Activated T-cell treated with anti-CD3 and anti-CD28 coated beads, Interleukin-2, amount 50 U/mL, for 4 hours (primary cell): ENCODE measurements at regions not wholly inside any gene's neighbourhood (a gene's known extent, or its start where the extent isn't known, plus 50 kb on each side); places are given as distances from the start of the nearest gene placed in this dataset.

Experiments used
- ATAC-seq, 2 donors: fragments of 200-7000 bp; cut with Tn5 transposase; one replicate each; pipeline ENCODE4 v1.10.0; 2021
- DNase-seq: peaks from one replicate; pipeline ENCODE4 v3.0.0-alpha.2; 2020
- H3K27me3 Mint-ChIP-seq: one replicate; pipeline ENCODE4 v1.8.0; 2021; ENCODE audit warnings: low read depth, mixed read lengths
- H3K36me3 Mint-ChIP-seq: one replicate; pipeline ENCODE4 v1.8.0; 2022; ENCODE audit warnings: mixed read lengths; ENCODE audit not compliant: insufficient read depth
- H3K4me1 Mint-ChIP-seq: one replicate; pipeline ENCODE4 v1.8.0; 2021; ENCODE audit warnings: low read depth, mixed read lengths
- H3K4me3 Mint-ChIP-seq: one replicate; pipeline ENCODE4 v1.8.0; 2021; ENCODE audit warnings: mild to moderate bottlenecking, moderate library complexity, mixed read lengths
- H3K9me3 Mint-ChIP-seq: one replicate; pipeline ENCODE4 v1.8.0; 2021; ENCODE audit warnings: mixed read lengths

DNA sequence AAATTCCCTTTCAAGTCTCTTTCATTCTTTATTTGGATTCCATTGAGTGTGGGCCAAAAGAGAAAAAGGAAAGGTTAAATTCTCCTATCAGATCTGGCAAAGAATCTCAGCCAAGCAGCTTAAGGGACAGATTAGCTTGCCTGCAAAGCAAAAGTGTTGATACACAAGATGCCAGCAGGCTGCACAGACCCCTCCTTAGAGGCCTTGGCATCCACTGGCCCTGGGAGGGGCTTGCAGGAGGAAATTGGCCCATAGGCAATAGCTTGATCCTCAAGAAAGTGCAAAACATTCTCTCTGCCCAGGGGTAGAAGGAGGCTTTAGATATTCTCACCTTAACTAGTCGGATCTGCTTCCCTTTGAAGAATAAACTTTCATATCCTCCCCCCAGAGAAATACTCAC lies 300.4 kb upstream of the CPEB2 start:
- Mint-ChIP-seq H3K4me3 (no peak overlapping the region), H3K36me3 (no peaks in the 10 kb centered on the region), H3K27me3 (no peaks in the 10 kb centered on the region), H3K4me1 (no peaks in the 10 kb centered on the region), H3K9me3 (no peaks in the 10 kb centered on the region)
- no peak for DNase-seq
- no peak for ATAC-seq

- no peaks in the 10 kb centered on the region for H3K4me1 Mint-ChIP-seq
- ATAC-seq (no peak), DNase-seq (no peak)
- no peaks in the 10 kb centered on the region for H3K36me3 Mint-ChIP-seq
- H3K27me3 Mint-ChIP-seq, result peaks cover 10% of the 10 kb centered on the region
- no peak overlapping the region for H3K4me3 Mint-ChIP-seq
- H3K9me3 Mint-ChIP-seq, result no peaks in the 10 kb centered on the region
Measured at GRCh38 chr4:14708574-14708973, 293.7 kb upstream of the CPEB2 start.

GRCh38 chr4:14711259-14711658 lies 291.0 kb upstream of the CPEB2 start:
- H3K9me3 Mint-ChIP-seq, result no peaks in the 10 kb centered on the region
- ATAC-seq (no peak), DNase-seq (no peak)
- H3K4me3 Mint-ChIP-seq, result no peak overlapping the region
- H3K4me1 Mint-ChIP-seq, result no peaks in the 10 kb centered on the region
- H3K36me3 Mint-ChIP-seq, result no peaks in the 10 kb centered on the region
- peaks cover 10% of the 10 kb centered on the region for H3K27me3 Mint-ChIP-seq

DNA sequence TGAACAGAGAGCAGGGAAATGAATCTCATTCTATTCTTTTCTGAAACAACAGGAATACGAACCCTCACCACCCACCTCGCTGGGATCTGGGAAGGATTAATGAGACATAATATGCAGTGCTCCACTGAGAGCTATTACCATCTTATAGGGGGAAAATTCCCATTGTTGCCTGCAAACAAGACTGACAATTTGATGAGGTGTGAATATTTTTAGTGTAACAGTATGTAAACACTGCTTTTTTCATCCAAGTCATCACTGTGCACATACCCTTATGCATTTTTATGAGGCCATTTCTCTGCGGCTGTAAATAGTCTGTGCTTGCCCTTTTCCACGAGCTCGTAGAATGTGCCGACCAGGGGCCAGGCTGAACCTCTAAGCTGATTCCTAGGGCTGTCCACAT lies 285.6 kb upstream of the CPEB2 start:
- Mint-ChIP-seq H3K36me3 (no peaks in the 10 kb centered on the region), H3K4me3 (no peak overlapping the region), H3K9me3 (peaks cover 4% of the 10 kb centered on the region), H3K27me3 (peaks cover 14% of the 10 kb centered on the region), H3K4me1 (no peaks in the 10 kb centered on the region)
- ATAC-seq, result no peak
- DNase-seq, result no peak

DNA sequence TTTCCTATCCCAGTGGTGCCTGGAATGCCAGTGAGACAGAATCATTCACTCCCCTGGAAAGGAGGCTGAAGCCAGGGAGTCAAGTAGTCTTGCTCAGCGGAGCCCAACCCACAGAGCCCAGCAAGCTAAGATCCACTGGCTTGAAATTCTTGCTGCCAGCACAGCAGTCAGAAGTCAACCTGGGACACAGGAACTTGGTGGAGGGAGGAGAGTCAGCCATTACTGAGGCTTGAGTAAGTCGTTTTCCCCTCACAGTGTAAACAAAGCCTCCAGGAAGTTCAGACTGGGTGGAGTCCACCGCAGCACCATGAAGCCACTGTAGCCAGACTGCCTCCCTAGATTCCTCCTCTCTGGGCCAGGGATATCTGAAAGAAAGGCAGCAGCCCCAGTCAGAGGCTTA lies 283.2 kb upstream of the CPEB2 start:
- Mint-ChIP-seq H3K36me3 (no peaks in the 10 kb centered on the region), H3K4me3 (no peak overlapping the region), H3K9me3 (peaks cover 5% of the 10 kb centered on the region), H3K4me1 (no peaks in the 10 kb centered on the region), H3K27me3 (peaks cover 15% of the 10 kb centered on the region)
- no peak for ATAC-seq
- DNase-seq, result no peak

- DNase-seq, result no peak
- H3K27me3 Mint-ChIP-seq, result peaks cover 2% of the 10 kb centered on the region
- peaks cover 3% of the 10 kb centered on the region for H3K9me3 Mint-ChIP-seq
- H3K4me3 Mint-ChIP-seq, result no peak overlapping the region
- ATAC-seq, result no peak
- no peaks in the 10 kb centered on the region for H3K36me3 Mint-ChIP-seq
- no peaks in the 10 kb centered on the region for H3K4me1 Mint-ChIP-seq
Measured at GRCh38 chr4:14726441-14726840, 275.8 kb upstream of the CPEB2 start.

DNA sequence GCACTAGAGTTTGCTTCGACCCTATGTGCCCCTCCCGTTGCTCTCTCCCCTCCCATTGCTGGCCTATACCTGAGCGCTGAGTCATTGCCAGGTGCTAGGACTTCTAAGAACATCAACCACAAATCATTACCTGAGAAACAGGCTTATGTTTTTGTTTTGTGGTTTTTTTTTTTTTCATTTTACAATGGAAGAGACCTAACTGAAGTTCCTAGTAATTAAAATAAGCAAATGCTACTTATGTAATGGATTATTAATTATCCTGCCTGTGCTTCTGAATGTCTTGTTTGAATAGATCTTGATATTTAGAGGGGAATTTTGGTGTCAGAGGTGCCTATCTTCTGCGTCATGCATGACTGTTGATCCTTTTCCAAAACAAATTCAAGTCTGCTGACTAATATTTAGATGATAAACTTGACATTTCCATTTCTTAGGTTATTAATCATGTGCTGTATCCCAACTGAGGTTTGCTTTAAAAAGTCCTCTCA lies 275.4 kb upstream of the CPEB2 start:
- Mint-ChIP-seq H3K27me3 (no peaks in the 10 kb centered on the region), H3K4me1 (no peaks in the 10 kb centered on the region), H3K9me3 (no peaks in the 10 kb centered on the region), H3K36me3 (no peaks in the 10 kb centered on the region), H3K4me3 (no peak overlapping the region)
- DNase-seq (no peak), ATAC-seq (no peak)

- DNase-seq, result no peak
- H3K27me3 Mint-ChIP-seq, result no peaks in the 10 kb centered on the region
- H3K4me3 Mint-ChIP-seq, result no peak overlapping the region
- no peaks in the 10 kb centered on the region for H3K4me1 Mint-ChIP-seq
- no peak for ATAC-seq
- H3K9me3 Mint-ChIP-seq, result peaks cover 7% of the 10 kb centered on the region
- no peaks in the 10 kb centered on the region for H3K36me3 Mint-ChIP-seq
Measured at GRCh38 chr4:14729282-14730000, 272.8 kb upstream of the CPEB2 start.

DNA sequence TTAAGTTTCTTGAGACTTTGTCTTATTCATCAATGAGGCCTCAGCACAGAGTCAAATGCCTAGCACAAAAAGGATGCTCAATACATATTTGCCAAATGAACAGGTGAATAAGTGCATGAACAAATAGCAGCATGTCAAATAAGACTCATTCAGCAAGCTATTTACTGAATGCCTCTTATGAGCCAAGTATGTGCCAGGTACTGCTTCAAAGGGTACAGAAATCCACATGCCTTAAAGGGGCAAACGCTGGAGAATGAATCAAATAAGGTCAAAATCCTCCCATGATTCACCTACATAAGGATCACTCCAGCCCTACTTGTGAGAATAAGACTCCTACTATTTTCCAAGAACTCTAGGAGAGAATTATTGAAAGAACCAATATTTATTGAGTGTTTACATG lies 260.2 kb upstream of the CPEB2 start:
- H3K36me3 Mint-ChIP-seq, result no peaks in the 10 kb centered on the region
- DNase-seq (no peak), ATAC-seq (no peak)
- H3K9me3 Mint-ChIP-seq, result no peaks in the 10 kb centered on the region
- no peak overlapping the region for H3K4me3 Mint-ChIP-seq
- peaks cover 15% of the 10 kb centered on the region for H3K27me3 Mint-ChIP-seq
- no peaks in the 10 kb centered on the region for H3K4me1 Mint-ChIP-seq

GRCh38 chr4:14743172-14743571 lies 259.1 kb upstream of the CPEB2 start:
- DNase-seq, result no peak
- no peak for ATAC-seq
- Mint-ChIP-seq H3K4me3 (no peak overlapping the region), H3K9me3 (no peaks in the 10 kb centered on the region), H3K4me1 (no peaks in the 10 kb centered on the region), H3K36me3 (no peaks in the 10 kb centered on the region), H3K27me3 (peaks cover 15% of the 10 kb centered on the region)

DNA sequence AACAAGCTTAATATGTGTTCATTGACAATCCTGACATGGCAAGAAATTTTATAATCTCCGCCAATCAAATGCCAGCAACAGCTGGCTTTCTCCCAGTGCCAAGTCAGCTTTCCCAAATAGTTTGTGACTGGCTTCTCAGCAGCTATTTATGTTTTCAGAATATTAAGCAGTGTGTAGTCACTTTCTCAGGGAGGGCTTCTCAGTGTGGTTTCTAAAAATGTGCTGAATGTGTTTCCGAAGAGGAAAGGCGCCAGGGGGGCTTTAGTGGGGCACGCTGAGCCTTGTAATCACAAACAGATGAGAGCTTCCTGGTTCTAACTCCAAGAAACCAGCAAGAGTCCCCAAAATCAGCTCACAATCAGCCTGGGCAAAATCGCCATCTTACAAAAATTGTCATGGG lies 258.7 kb upstream of the CPEB2 start:
- no peak for DNase-seq
- Mint-ChIP-seq H3K4me1 (no peaks in the 10 kb centered on the region), H3K27me3 (peaks cover 13% of the 10 kb centered on the region), H3K36me3 (no peaks in the 10 kb centered on the region), H3K4me3 (no peak overlapping the region), H3K9me3 (no peaks in the 10 kb centered on the region)
- no peak for ATAC-seq

DNA sequence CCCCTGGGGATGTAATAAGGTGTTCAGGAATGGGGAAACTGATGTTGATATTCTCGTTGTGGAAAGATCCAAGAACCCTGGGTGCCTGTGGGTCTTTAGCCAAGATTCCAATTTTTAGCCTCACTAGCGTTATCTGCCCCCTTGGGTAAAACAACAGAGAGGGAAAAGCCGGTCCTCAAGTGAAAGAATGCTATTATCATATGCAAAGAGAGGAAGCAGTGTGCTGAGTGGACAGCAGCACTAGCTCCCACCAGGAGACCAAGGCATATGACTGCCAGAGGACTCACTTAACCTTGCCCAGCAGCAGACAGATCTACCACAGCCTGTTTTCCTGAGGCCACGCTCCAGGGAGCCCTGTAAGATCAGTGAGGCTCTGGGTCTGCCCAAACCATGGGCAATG lies 257.9 kb upstream of the CPEB2 start:
- Mint-ChIP-seq H3K27me3 (peaks cover 13% of the 10 kb centered on the region), H3K36me3 (no peaks in the 10 kb centered on the region), H3K4me1 (no peaks in the 10 kb centered on the region), H3K4me3 (no peak overlapping the region), H3K9me3 (no peaks in the 10 kb centered on the region)
- DNase-seq (no peak), ATAC-seq (no peak)

GRCh38 chr4:14749910-14750309 lies 252.4 kb upstream of the CPEB2 start:
- no peak for ATAC-seq
- no peaks in the 10 kb centered on the region for H3K4me1 Mint-ChIP-seq

DNA sequence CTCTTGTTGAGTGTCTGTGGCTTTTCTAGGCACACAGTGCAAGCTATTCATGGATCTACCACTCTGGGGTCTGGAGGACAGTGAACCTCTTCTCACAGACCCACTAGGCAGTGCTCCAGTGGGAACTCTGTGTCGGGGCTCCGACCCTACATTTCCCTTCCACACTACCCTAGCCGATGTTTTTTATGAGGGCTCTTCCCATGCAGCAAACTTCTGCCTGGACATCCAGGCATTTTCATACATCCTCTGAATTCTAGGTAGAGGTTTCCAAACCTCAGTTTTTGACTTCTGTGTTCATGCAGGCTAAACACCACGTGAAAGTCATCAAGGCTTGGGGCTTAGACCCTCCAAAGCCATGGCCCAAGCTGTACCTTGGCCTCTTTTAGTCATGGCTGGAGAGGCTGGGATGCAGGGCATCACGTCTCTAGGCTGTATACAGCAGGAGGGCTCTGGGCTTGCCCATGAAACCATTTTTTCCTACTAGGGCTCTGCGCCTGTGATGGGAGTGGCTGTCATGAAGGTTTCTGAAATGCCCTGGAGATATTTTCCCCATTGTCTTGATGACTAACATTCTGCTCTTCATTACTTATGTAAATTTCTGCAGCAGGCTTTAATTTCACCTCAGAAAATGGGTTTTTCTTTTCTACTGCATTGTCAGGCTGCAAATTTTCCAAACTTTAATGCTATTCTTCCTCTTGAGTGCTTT lies 249.8 kb upstream of the CPEB2 start:
- Mint-ChIP-seq H3K9me3 (peaks cover 21% of the 10 kb centered on the region), H3K4me3 (no peak overlapping the region), H3K27me3 (peaks cover 2% of the 10 kb centered on the region), H3K36me3 (no peaks in the 10 kb centered on the region), H3K4me1 (no peaks in the 10 kb centered on the region)
- ATAC-seq (no peak), DNase-seq (no peak)

More at GRCh38 chr4:14749910-14750309, 252.4 kb upstream of the CPEB2 start:
- H3K9me3 Mint-ChIP-seq, result peaks cover 21% of the 10 kb centered on the region
- DNase-seq, result no peak
- H3K36me3 Mint-ChIP-seq, result no peaks in the 10 kb centered on the region
- no peak overlapping the region for H3K4me3 Mint-ChIP-seq
- peaks cover 2% of the 10 kb centered on the region for H3K27me3 Mint-ChIP-seq

DNA sequence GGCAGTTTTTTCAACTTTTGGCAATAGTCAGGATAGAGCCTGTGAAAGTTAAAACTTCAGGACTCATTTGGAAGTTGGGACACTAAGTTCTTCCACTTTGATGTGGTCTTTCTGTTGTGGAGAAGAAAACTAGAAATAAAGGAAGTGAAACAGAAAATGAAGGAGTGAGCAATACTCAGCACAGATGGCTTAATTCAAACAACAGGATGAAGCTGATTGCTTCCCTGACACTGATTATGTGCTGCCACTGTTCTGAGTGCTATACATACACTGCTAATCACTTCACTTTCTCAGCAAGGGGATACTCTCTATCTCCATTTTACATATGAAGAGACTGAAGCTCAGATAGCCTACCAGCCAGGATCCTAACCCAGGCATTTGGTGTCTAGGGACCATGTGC lies 235.1 kb upstream of the CPEB2 start:
- Mint-ChIP-seq H3K36me3 (no peaks in the 10 kb centered on the region), H3K9me3 (no peaks in the 10 kb centered on the region), H3K4me3 (no peak overlapping the region), H3K4me1 (peaks cover 6% of the 10 kb centered on the region), H3K27me3 (peaks cover 4% of the 10 kb centered on the region)
- DNase-seq, result no peak
- ATAC-seq, result peak in 1 of 2 donors; percentile 46
